ENCODE measurements at regions not wholly inside any gene's neighbourhood (a gene's known extent, or its start where the extent isn't known, plus 50 kb on each side); places are given as distances from the start of the nearest gene placed in this dataset.
A peak's percentile ranks its signal among the peaks of the same experiment; 100 is the strongest.

- DNase-seq (ENCODE audit: low read depth) = no peak
Observed at GRCh38 chr12:96132819-96133218, 61.4 kb upstream of the ELK3 start.

GRCh38 chr12:96134200-96134599 is 60.0 kb upstream of the ELK3 start:
- no peak for DNase-seq (ENCODE audit: low read depth)

GRCh38 chr12:96136161-96136560 is 58.0 kb upstream of the ELK3 start:
- peak; percentile 83 for DNase-seq (ENCODE audit: low read depth)

- DNase-seq (ENCODE audit: low read depth) = peak; percentile 58
Observed at GRCh38 chr12:96136725-96137378, 57.3 kb upstream of the ELK3 start.

GRCh38 chr12:96140174-96140573 is 54.0 kb upstream of the ELK3 start:
- DNase-seq (ENCODE audit: low read depth) = peak; percentile 87

GRCh38 chr12:96141216-96141912 is 52.8 kb upstream of the ELK3 start:
- peak; percentile 85 for DNase-seq (ENCODE audit: low read depth)

- no peak for DNase-seq (ENCODE audit: low read depth)
Observed at GRCh38 chr12:96143392-96143791, 50.8 kb upstream of the ELK3 start.

- no peak for DNase-seq (ENCODE audit: low read depth)
Observed at GRCh38 chr12:96143827-96144565, 50.2 kb upstream of the ELK3 start.

Measured in M059J (cell line).